Transverse colon (tissue), 4 donors: ENCODE measurements at regions not wholly inside any gene's neighbourhood (a gene's known extent, or its start where the extent isn't known, plus 50 kb on each side); places are given as distances from the start of the nearest gene placed in this dataset.

Source experiments
- DNase-seq: peaks from one replicate; pipeline ENCODE4 v3.0.0-alpha.2; 2019
- H3K27ac ChIP-seq, 4 donors: fragments of 200-600 bp; sonication (generic); 2 replicates each; pipeline ENCODE4 v1.5.1; 2016 to 2018; ENCODE audit warnings: inconsistent platforms in 4 of 4
- H3K27me3 ChIP-seq: fragments of 200-600 bp; sonication (generic); 2 replicates; pipeline ENCODE4 v1.5.1; 2017; ENCODE audit warnings: inconsistent platforms
- H3K36me3 ChIP-seq, 4 donors: fragments of 200-600 bp; sonication (generic); 2 replicates each; pipeline ENCODE4 v1.5.1; 2017 to 2019; ENCODE audit warnings: inconsistent platforms in 4 of 4
- H3K4me1 ChIP-seq, 4 donors: fragments of 200-600 bp; sonication (generic); 2 replicates each; pipeline ENCODE4 v1.5.1; 2017 to 2020; ENCODE audit warnings: inconsistent platforms in 4 of 4
- H3K4me3 ChIP-seq, 4 donors: fragments of 200-600 bp; sonication (generic); 1 replicate in 1 of 4; 2 replicates in 3 of 4; pipeline versions ENCODE4 v1.5.1 to v1.6.1; 2017 to 2019; ENCODE audit warnings: inconsistent platforms in 4 of 4
- H3K9me3 ChIP-seq, 2 donors: fragments of 200-600 bp; sonication (generic); 2 replicates each; pipeline ENCODE4 v1.5.1; 2017 to 2019; ENCODE audit warnings: inconsistent platforms in 2 of 2
- EP300 ChIP-seq: sonication (generic); formaldehyde crosslinking; IDR thresholded peaks from one replicate; pipeline ENCODE4 v1.6.1; 2017; ENCODE audit warnings: antibody characterized with exemption, low read depth
- POLR2A ChIP-seq: fragments of 450-650 bp; IDR thresholded peaks from one replicate; pipeline ENCODE4 v1.6.1; 2016; ENCODE audit warnings: antibody characterized with exemption, mild to moderate bottlenecking, moderate library complexity
- POLR2AphosphoS5 ChIP-seq, 3 donors: sonication (generic); formaldehyde crosslinking; IDR thresholded peaks; one replicate each; pipeline ENCODE4 v1.6.1; 2016; ENCODE audit warnings: antibody characterized with exemption in 3 of 3
- WGBS, 2 donors: methylation state at CpG; one replicate each; pipeline ENCODE4 v1.1.5; 2018; ENCODE audit warnings: low coverage in 1 of 2; 5-methylcytosine and 5-hydroxymethylcytosine counted together
- in situ Hi-C, 4 donors: fragments of 200-750 bp; cut with MboI; loops; one replicate each; pipeline versions ENCODE4 v1.15.0 to v1.15.1; 2017; ENCODE audit warnings: low sequenced_read_pairs in 3 of 4, low pct_ligation_motif_present in 1 of 4, low pct_unique_long_range_greater_than_20kb in 1 of 4
- intact Hi-C: fragments of 100-400 bp; cut with DNase I; formaldehyde crosslinking; loops from one replicate; pipeline ENCODE4 v1.15.1; 2023; ENCODE audit warnings: low total_unique reads
- TF ChIP-seq, protein P1 (sequence below), 5 experiments: fragments of 200-600 bp in 3 of 5; fragments of 450-650 bp in 2 of 5; sonication (generic) in 3 of 5; IDR thresholded peaks; 1 replicate in 2 of 5; 2 replicates in 3 of 5; pipeline ENCODE4 v1.5.1; 2016 to 2017; ENCODE audit warnings: antibody characterized with exemption in 5 of 5, inconsistent platforms in 3 of 5, mild to moderate bottlenecking in 2 of 5, moderate library complexity in 1 of 5

DNA sequence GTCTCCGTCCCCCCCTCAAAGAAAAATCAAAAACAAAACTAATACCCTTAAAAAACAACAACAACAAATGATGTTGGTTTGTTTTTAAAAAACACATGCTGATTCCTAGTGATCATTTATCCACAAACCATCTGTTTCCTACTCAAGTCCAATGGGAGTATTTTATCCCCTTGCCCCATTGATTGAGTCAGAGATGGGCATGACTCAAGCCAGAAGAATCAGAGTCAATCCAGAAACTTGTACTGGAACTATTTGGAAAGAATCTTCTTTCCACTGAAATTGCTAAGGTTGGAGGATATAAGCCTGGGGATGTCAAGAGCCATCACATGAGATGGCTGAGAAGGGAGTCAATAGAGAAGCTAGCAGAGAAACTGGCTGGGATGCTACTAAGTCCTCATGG lies 176.4 kb downstream of the MIS18A start:
- Histone ChIP-seq H3K27me3 (no peaks in the 10 kb centered on the region), H3K36me3 (no peaks in the 10 kb centered on the region), H3K27ac (no peak overlapping the region), H3K9me3 (no peaks in the 10 kb centered on the region), H3K4me3 (no peak overlapping the region), H3K4me1 (no peaks in the 10 kb centered on the region)
- no peak for DNase-seq
- WGBS, 2 donors, result 64% methylated on average over 1 of the region's 1 CpG; no CpG with 5 or more reads in 1 of the 2 donors
- in situ Hi-C loops, result no loop called here
- TF ChIP-seq POLR2AphosphoS5 (IDR thresholded peaks at IDR 0.05), result no peak
- TF ChIP-seq EP300, result no peak
- no peak for TF ChIP-seq POLR2A
- TF ChIP-seq, protein P1, sequence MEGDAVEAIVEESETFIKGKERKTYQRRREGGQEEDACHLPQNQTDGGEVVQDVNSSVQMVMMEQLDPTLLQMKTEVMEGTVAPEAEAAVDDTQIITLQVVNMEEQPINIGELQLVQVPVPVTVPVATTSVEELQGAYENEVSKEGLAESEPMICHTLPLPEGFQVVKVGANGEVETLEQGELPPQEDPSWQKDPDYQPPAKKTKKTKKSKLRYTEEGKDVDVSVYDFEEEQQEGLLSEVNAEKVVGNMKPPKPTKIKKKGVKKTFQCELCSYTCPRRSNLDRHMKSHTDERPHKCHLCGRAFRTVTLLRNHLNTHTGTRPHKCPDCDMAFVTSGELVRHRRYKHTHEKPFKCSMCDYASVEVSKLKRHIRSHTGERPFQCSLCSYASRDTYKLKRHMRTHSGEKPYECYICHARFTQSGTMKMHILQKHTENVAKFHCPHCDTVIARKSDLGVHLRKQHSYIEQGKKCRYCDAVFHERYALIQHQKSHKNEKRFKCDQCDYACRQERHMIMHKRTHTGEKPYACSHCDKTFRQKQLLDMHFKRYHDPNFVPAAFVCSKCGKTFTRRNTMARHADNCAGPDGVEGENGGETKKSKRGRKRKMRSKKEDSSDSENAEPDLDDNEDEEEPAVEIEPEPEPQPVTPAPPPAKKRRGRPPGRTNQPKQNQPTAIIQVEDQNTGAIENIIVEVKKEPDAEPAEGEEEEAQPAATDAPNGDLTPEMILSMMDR (IDR thresholded peaks at IDR 0.05), result no peak
- intact Hi-C loops, result no loop called here

DNA sequence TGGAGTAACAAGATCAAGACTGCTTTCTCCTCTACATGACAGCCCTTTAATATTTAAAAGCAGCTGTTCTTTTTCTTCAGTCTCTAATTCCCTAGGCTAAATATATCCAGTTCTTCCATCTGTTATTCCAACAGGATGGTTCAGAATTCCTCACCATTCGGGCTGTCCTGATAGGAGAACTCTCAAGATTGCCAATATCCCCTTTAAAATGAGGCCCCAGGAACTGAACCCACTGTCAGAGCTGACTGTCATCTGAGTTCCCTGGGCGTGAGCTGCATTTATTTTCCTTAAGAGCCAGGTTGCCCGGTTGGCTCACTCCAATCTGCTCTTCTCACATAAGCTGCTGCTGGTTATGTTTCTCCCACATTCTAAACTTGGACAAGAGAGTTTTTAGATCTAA lies 177.6 kb downstream of the MIS18A start:
- DNase-seq, result no peak
- no peak overlapping the region for H3K27ac ChIP-seq

DNA sequence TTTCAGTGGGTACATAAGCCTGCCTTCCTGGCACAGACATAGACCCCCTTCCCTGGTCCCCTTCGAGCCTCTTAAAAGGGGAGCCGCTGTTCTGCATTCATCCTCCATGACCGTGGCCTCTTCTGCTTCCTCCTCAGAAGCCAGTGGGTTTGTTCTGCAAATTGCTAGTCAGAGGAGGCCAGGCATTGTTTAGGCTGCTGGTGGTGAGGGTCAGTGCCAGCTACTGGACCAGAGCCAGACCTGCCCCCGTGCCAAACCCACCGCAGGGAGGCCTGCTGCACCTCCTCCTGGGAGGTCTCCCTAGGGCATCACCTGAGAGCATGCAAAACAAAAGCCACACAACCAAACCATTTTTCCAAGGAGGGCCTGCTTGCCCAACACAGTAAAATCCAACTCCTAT lies 178.4 kb downstream of the MIS18A start:
- no peaks in the 10 kb centered on the region for H3K9me3 ChIP-seq
- no peak for TF ChIP-seq POLR2A
- no peak for TF ChIP-seq POLR2AphosphoS5 (IDR thresholded peaks at IDR 0.05)
- TF ChIP-seq EP300, result no peak
- TF ChIP-seq, protein P1 (IDR thresholded peaks at IDR 0.05), result no peak
- DNase-seq, result no peak
- H3K36me3 ChIP-seq, result no peaks in the 10 kb centered on the region
- H3K4me1 ChIP-seq, result no peaks in the 10 kb centered on the region
- H3K27ac ChIP-seq, result no peak overlapping the region
- H3K27me3 ChIP-seq, result no peaks in the 10 kb centered on the region
- intact Hi-C loops, result no loop called here
- WGBS, 2 donors, result 79% methylated on average over 5 of the region's 5 CpGs; no CpG with 5 or more reads in 1 of the 2 donors
- no peak overlapping the region for H3K4me3 ChIP-seq
- in situ Hi-C loops, result no loop called here

More for the DNA sequence above, 177.6 kb downstream of the MIS18A start:
- Histone ChIP-seq H3K9me3 (no peaks in the 10 kb centered on the region), H3K4me1 (no peaks in the 10 kb centered on the region), H3K4me3 (no peak overlapping the region), H3K36me3 (no peaks in the 10 kb centered on the region), H3K27me3 (no peaks in the 10 kb centered on the region)
- in situ Hi-C loops (no loop called here), intact Hi-C loops (no loop called here)
- WGBS, 2 donors, result 68% methylated on average over 3 of the region's 3 CpGs
- TF ChIP-seq, protein P1 (IDR thresholded peaks at IDR 0.05), result no peak
- no peak for TF ChIP-seq POLR2AphosphoS5 (IDR thresholded peaks at IDR 0.05)
- TF ChIP-seq EP300, result no peak
- no peak for TF ChIP-seq POLR2A

DNA sequence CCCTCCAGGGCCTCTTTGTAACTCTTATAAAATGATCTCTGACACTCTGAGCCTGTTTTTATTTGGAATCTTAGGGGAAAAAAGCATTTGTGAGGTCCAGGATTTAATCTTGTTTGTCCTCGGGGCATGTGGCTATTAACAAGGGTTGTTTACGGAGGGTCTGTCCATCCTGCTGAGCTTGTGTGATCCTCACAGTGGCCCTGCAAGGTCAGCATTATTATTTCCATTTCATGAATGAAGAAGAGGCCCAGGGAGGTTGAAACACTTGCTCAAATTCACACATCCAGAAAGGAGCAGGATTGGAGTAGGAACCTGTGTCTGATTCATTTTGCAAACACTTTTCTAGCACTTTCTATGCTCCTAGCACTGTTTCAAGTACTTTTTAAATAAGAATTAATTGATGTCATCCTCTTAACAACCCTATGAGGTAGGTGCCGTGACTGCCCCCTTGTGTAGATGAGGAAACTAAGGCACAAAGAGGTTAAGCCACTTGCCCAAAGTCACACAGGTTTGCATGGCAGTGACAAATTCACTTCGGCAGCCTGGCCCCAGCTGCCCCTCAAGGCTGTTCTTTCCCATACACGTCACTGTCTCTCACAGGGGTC lies 178.9 kb downstream of the MIS18A start:
- in situ Hi-C loops, result no loop called here
- Histone ChIP-seq H3K27me3 (no peaks in the 10 kb centered on the region), H3K9me3 (no peaks in the 10 kb centered on the region), H3K36me3 (no peaks in the 10 kb centered on the region), H3K4me3 (no peak overlapping the region), H3K27ac (no peak overlapping the region), H3K4me1 (no peaks in the 10 kb centered on the region)
- 79 to 82% methylated on average over 4 to 5 of the region's 5 CpGs for WGBS, 2 donors
- DNase-seq, result no peak
- intact Hi-C loops, result no loop called here
- no peak for TF ChIP-seq EP300

DNA sequence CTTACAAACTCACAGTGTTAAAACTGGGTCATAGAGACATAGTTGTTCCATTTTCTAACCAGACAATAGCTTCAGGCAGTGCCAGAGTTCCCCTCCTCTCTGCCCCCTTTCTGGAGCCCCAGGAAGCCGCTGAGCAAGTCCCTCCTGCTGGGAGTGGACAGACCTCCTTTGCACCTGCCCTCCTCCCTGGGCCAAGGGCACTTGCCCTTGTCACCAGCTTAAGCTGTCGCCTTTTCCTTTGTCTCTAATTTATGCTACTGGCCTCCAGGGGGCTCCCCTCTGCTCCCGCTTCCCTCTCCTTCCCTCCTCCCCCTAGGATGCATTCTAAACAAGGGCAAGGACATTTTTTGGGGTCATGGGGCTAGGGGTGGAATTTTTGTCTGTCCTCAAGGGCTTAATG lies 182.4 kb downstream of the MIS18A start:
- no peak overlapping the region for H3K27ac ChIP-seq
- H3K4me3 ChIP-seq, result no peak overlapping the region
- no peaks in the 10 kb centered on the region for H3K4me1 ChIP-seq
- no peak for DNase-seq
- 19 to 30% methylated on average over 2 to 3 of the region's 3 CpGs for whole genome bisulfite sequencing, 2 donors
- H3K27me3 ChIP-seq, result no peaks in the 10 kb centered on the region
- H3K36me3 ChIP-seq, result no peaks in the 10 kb centered on the region
- TF ChIP-seq, protein P1 (IDR thresholded peaks at IDR 0.05), result peak in 2 of 5 experiments; percentile 7 to 12
- no peak for TF ChIP-seq EP300
- no peak for TF ChIP-seq POLR2A
- no peak for TF ChIP-seq POLR2AphosphoS5 (IDR thresholded peaks at IDR 0.05)
- in situ Hi-C loops, result no loop called here
- intact Hi-C loops, result no loop called here
- H3K9me3 ChIP-seq, result no peaks in the 10 kb centered on the region
